Left ventricle myocardium inferior (tissue), 1 donor: ENCODE measurements at regions not wholly inside any gene's neighbourhood (a gene's known extent, or its start where the extent isn't known, plus 50 kb on each side); places are given as distances from the start of the nearest gene placed in this dataset.

Experiments used
- DNase-seq: peaks from one replicate; pipeline ENCODE4 v3.0.0-alpha.2; 2020
- H3K27ac ChIP-seq: fragments of 200-600 bp; replicated peaks from 2 replicates; pipeline ENCODE4 v1.8.0; 2021
- H3K27me3 ChIP-seq: fragments of 200-600 bp; 2 replicates; pipeline ENCODE4 v1.8.0; 2021; ENCODE audit warnings: low read depth
- H3K36me3 ChIP-seq: fragments of 200-600 bp; 2 replicates; pipeline ENCODE4 v1.8.0; 2021
- H3K4me1 ChIP-seq: fragments of 200-600 bp; 2 replicates; pipeline ENCODE4 v1.8.0; 2021
- H3K4me3 ChIP-seq: fragments of 200-600 bp; 2 replicates; pipeline ENCODE4 v1.8.0; 2021; ENCODE audit warnings: mild to moderate bottlenecking, moderate library complexity
- H3K9me3 ChIP-seq: fragments of 200-600 bp; replicated peaks from 2 replicates; pipeline ENCODE4 v1.8.0; 2021
- intact Hi-C: fragments of 100-400 bp; cut with micrococcal nuclease; formaldehyde crosslinking; loops from one replicate; pipeline ENCODE4 v1.11.0; 2022
- TF ChIP-seq, protein P1 (sequence below): fragments of 200-600 bp; IDR thresholded peaks from 2 replicates; pipeline ENCODE4 v1.8.0; 2021; ENCODE audit warnings: antibody characterized with exemption, mild to moderate bottlenecking, borderline replicate concordance
- donor health status: DM: no; HTN: yes; CAD: no; lungs with severe emphysema.

DNA sequence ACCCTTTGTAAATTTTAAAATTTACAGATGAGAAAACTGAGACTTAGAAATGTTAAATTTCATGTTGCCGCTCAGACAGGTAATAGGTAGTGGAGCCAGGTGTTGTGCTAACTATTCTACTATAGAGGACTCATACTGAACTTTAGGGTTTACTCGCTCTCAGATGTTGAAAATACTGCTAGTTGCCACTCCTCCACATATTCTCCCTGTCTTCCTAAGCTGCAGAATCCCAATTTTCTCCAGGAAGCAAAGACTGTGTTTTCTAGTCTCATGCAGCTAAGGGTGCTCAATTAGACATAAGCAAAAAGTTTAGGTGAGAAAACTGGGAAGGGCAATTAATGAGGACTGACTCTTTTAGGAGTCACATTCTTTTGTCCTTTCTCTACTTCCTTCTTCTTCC, 612.3 kb downstream of the KCNH5 start:
- H3K9me3 ChIP-seq, result peaks cover 63% of the 10 kb centered on the region
- no peak overlapping the region for H3K27ac ChIP-seq
- no peaks in the 10 kb centered on the region for H3K36me3 ChIP-seq
- H3K4me3 ChIP-seq, result no peak overlapping the region
- DNase-seq, result no peak
- TF ChIP-seq, protein P1, sequence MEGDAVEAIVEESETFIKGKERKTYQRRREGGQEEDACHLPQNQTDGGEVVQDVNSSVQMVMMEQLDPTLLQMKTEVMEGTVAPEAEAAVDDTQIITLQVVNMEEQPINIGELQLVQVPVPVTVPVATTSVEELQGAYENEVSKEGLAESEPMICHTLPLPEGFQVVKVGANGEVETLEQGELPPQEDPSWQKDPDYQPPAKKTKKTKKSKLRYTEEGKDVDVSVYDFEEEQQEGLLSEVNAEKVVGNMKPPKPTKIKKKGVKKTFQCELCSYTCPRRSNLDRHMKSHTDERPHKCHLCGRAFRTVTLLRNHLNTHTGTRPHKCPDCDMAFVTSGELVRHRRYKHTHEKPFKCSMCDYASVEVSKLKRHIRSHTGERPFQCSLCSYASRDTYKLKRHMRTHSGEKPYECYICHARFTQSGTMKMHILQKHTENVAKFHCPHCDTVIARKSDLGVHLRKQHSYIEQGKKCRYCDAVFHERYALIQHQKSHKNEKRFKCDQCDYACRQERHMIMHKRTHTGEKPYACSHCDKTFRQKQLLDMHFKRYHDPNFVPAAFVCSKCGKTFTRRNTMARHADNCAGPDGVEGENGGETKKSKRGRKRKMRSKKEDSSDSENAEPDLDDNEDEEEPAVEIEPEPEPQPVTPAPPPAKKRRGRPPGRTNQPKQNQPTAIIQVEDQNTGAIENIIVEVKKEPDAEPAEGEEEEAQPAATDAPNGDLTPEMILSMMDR, result no peak
- no peaks in the 10 kb centered on the region for H3K27me3 ChIP-seq
- intact Hi-C loops, result no loop called here
- H3K4me1 ChIP-seq, result no peaks in the 10 kb centered on the region

GRCh38 chr14:62436261-62436660, 609.0 kb downstream of the KCNH5 start:
- intact Hi-C loops, result no loop called here
- no peaks in the 10 kb centered on the region for H3K27me3 ChIP-seq
- no peaks in the 10 kb centered on the region for H3K4me1 ChIP-seq
- H3K9me3 ChIP-seq, result peaks cover 95% of the 10 kb centered on the region
- TF ChIP-seq, protein P1, result no peak
- H3K27ac ChIP-seq, result no peak overlapping the region
- H3K4me3 ChIP-seq, result no peak overlapping the region
- DNase-seq, result no peak
- H3K36me3 ChIP-seq, result no peaks in the 10 kb centered on the region

- H3K36me3 ChIP-seq, result no peaks in the 10 kb centered on the region
- intact Hi-C loops, result no loop called here
- TF ChIP-seq, protein P1, result no peak
- no peak overlapping the region for H3K27ac ChIP-seq
- no peaks in the 10 kb centered on the region for H3K27me3 ChIP-seq
- DNase-seq, result no peak
- peaks cover 73% of the 10 kb centered on the region for H3K9me3 ChIP-seq
- no peaks in the 10 kb centered on the region for H3K4me1 ChIP-seq
- no peak overlapping the region for H3K4me3 ChIP-seq
These were observed 606.0 kb downstream of the KCNH5 start for GRCh38 chr14:62439210-62439609.

- H3K4me1 ChIP-seq, result no peaks in the 10 kb centered on the region
- TF ChIP-seq, protein P1, result no peak
- DNase-seq, result no peak
- intact Hi-C loops, result no loop called here
- H3K9me3 ChIP-seq, result peaks cover 44% of the 10 kb centered on the region
- no peaks in the 10 kb centered on the region for H3K27me3 ChIP-seq
- H3K27ac ChIP-seq, result no peak overlapping the region
- H3K36me3 ChIP-seq, result no peaks in the 10 kb centered on the region
- no peak overlapping the region for H3K4me3 ChIP-seq
These were observed 601.5 kb downstream of the KCNH5 start for GRCh38 chr14:62443796-62444195.

DNA sequence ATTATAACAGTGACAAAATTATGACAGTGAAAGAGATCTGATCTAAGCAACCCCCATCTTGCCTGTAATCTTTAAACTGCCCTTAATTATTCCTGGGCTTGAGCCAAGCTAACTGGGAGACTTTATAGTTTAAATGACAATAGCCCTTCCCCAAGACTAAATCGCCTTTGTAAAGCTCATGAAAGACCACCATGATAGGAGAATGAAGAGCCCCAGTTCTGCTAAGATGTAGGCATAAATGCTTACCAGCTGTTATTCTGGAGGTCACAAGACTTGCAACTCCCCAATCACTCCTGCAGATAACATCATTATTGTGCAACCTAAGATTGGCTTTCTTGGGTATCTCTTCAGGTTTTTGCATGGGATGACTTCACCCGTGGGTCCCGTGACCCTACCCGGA, 599.7 kb downstream of the KCNH5 start:
- H3K4me3 ChIP-seq, result no peak overlapping the region
- no peak for DNase-seq
- TF ChIP-seq, protein P1, result no peak
- intact Hi-C loops, result no loop called here
- no peaks in the 10 kb centered on the region for H3K4me1 ChIP-seq
- no peaks in the 10 kb centered on the region for H3K27me3 ChIP-seq
- peaks cover 31% of the 10 kb centered on the region for H3K9me3 ChIP-seq
- no peaks in the 10 kb centered on the region for H3K36me3 ChIP-seq
- no peak overlapping the region for H3K27ac ChIP-seq

GRCh38 chr14:62451221-62451620, 594.0 kb downstream of the KCNH5 start:
- H3K4me1 ChIP-seq, result no peaks in the 10 kb centered on the region
- TF ChIP-seq, protein P1, result no peak
- H3K9me3 ChIP-seq, result peaks cover 18% of the 10 kb centered on the region
- no peak for DNase-seq
- no peak overlapping the region for H3K27ac ChIP-seq
- intact Hi-C loops, result no loop called here
- H3K36me3 ChIP-seq, result no peaks in the 10 kb centered on the region
- H3K27me3 ChIP-seq, result no peaks in the 10 kb centered on the region
- no peak overlapping the region for H3K4me3 ChIP-seq
